ENCODE measurements at regions not wholly inside any gene's neighbourhood (a gene's known extent, or its start where the extent isn't known, plus 50 kb on each side); places are given as distances from the start of the nearest gene placed in this dataset.

- intact Hi-C loops (cut with DNase I), result no loop called here
- Histone ChIP-seq H3K4me3 (no peak overlapping the region), H3K36me3 (no peaks in the 10 kb centered on the region), H3K27me3 (ENCODE audit: low read depth) (no peaks in the 10 kb centered on the region), H3K9me3 (no peaks in the 10 kb centered on the region), H3K4me1 (no peaks in the 10 kb centered on the region), H3K27ac (no peak overlapping the region)
- no peak for TF ChIP-seq CTCF (IDR thresholded peaks at IDR 0.05)
- ATAC-seq (no peak), DNase-seq (no peak)
These were observed 266.3 kb downstream of the FBXW7 start for GRCh38 chr4:152269448-152270191.

GRCh38 chr4:152267811-152268210 lies 268.1 kb downstream of the FBXW7 start:
- Histone ChIP-seq H3K9me3 (no peaks in the 10 kb centered on the region), H3K27me3 (ENCODE audit: low read depth) (no peaks in the 10 kb centered on the region), H3K4me1 (no peaks in the 10 kb centered on the region), H3K4me3 (no peak overlapping the region), H3K27ac (no peak overlapping the region), H3K36me3 (no peaks in the 10 kb centered on the region)
- ATAC-seq (no peak), DNase-seq (no peak)
- TF ChIP-seq CTCF (IDR thresholded peaks at IDR 0.05), result no peak
- intact Hi-C loops (cut with DNase I), result no loop called here

GRCh38 chr4:152266831-152267480 lies 268.9 kb downstream of the FBXW7 start:
- no peak overlapping the region for H3K4me3 ChIP-seq
- DNase-seq (no peak), ATAC-seq (no peak)
- H3K27ac ChIP-seq, result no peak overlapping the region
- intact Hi-C loops (cut with DNase I), result no loop called here
- no peaks in the 10 kb centered on the region for H3K4me1 ChIP-seq
- no peaks in the 10 kb centered on the region for H3K9me3 ChIP-seq
- no peaks in the 10 kb centered on the region for H3K36me3 ChIP-seq
- no peak for TF ChIP-seq CTCF (IDR thresholded peaks at IDR 0.05)
- H3K27me3 ChIP-seq (ENCODE audit: low read depth), result no peaks in the 10 kb centered on the region

- Histone ChIP-seq H3K27me3 (ENCODE audit: low read depth) (no peaks in the 10 kb centered on the region), H3K9me3 (no peaks in the 10 kb centered on the region), H3K4me1 (no peaks in the 10 kb centered on the region), H3K4me3 (no peak overlapping the region), H3K36me3 (no peaks in the 10 kb centered on the region), H3K27ac (no peak overlapping the region)
- ATAC-seq (no peak), DNase-seq (no peak)
- TF ChIP-seq CTCF (IDR thresholded peaks at IDR 0.05), result no peak
- intact Hi-C loops (cut with DNase I), result no loop called here
These were observed 270.7 kb downstream of the FBXW7 start for GRCh38 chr4:152265149-152265621.

GRCh38 chr4:152264106-152264505 lies 271.8 kb downstream of the FBXW7 start:
- Histone ChIP-seq H3K4me1 (no peaks in the 10 kb centered on the region), H3K27ac (no peak overlapping the region), H3K9me3 (no peaks in the 10 kb centered on the region), H3K27me3 (ENCODE audit: low read depth) (no peaks in the 10 kb centered on the region), H3K36me3 (no peaks in the 10 kb centered on the region), H3K4me3 (no peak overlapping the region)
- no peak for TF ChIP-seq CTCF (IDR thresholded peaks at IDR 0.05)
- DNase-seq (no peak), ATAC-seq (no peak)
- intact Hi-C loops (cut with DNase I), result no loop called here
